ENCODE measurements at regions not wholly inside any gene's neighbourhood (a gene's known extent, or its start where the extent isn't known, plus 50 kb on each side); places are given as distances from the start of the nearest gene placed in this dataset.

GRCh38 chr9:88224938-88225337, 86.7 kb upstream of the SPATA31C2 start:
- Histone ChIP-seq H3K9me2 (replicated peaks; ENCODE audit: low read length) (no peaks in the 10 kb centered on the region), H3K4me3 (ENCODE audit: low read length) (no peak overlapping the region), H3K27me3 (ENCODE audit: low read length) (no peaks in the 10 kb centered on the region), H3K4me2 (ENCODE audit: low read length) (no peak overlapping the region), H3K9ac (ENCODE audit: low read length) (no peak overlapping the region), H4K20me1 (ENCODE audit: low read length) (no peaks in the 10 kb centered on the region), H3K27ac (ENCODE audit: low read length) (no peak overlapping the region), H2AFZ (ENCODE audit: low read length) (no peak overlapping the region), H3F3A (ENCODE audit: low read length, unreplicated experiment) (no peaks in the 10 kb centered on the region), H3K9me3 (ENCODE audit: low read length) (no peaks in the 10 kb centered on the region), H3K36me3 (ENCODE audit: low read depth, low read length) (no peaks in the 10 kb centered on the region), H3K79me2 (ENCODE audit: low read length) (no peaks in the 10 kb centered on the region), H3K4me1 (ENCODE audit: insufficient read depth, low read length) (no peaks in the 10 kb centered on the region)
- intact Hi-C loops (cut with micrococcal nuclease), result no loop called here
- DNase-seq (no peak), ATAC-seq (no peak)
- TF ChIP-seq EZH2phosphoT487 (IDR thresholded peaks at IDR 0.05; ENCODE audit: borderline replicate concordance, low read length) (no peak), EZH2 (IDR thresholded peaks at IDR 0.05; ENCODE audit: low read length, unreplicated experiment) (no peak), CTCF (conservative IDR thresholded peaks at IDR 0.05; ENCODE audit: low read depth, low read length) (no peak)
- POLR2A ChIA-PET (ENCODE audit: unreplicated experiment), result interaction anchor here (0.6 kb wide), 1 partner anchor 27 kb away, joined by 6 read pairs; no protein-coding TSS in a partner anchor
- BruUV-seq (replicated peaks), result no TSS peak
- CTCF ChIA-PET, result no interaction called here

- ChIA-PET POLR2A (ENCODE audit: unreplicated experiment) (no interaction called here), CTCF (no interaction called here)
- no peak overlapping the region for H3K4me2 ChIP-seq (ENCODE audit: low read length)
- H3K9ac ChIP-seq (ENCODE audit: low read length), result no peak overlapping the region
- H3K27ac ChIP-seq (ENCODE audit: low read length), result no peak overlapping the region
- H3K27me3 ChIP-seq (ENCODE audit: low read length), result no peaks in the 10 kb centered on the region
- no peaks in the 10 kb centered on the region for H3K36me3 ChIP-seq (ENCODE audit: low read depth, low read length)
- no peak for TF ChIP-seq EZH2 (IDR thresholded peaks at IDR 0.05; ENCODE audit: low read length, unreplicated experiment)
- no peak for TF ChIP-seq CTCF (conservative IDR thresholded peaks at IDR 0.05; ENCODE audit: low read depth, low read length)
- no peak for TF ChIP-seq EZH2phosphoT487 (IDR thresholded peaks at IDR 0.05; ENCODE audit: borderline replicate concordance, low read length)
- H2AFZ ChIP-seq (ENCODE audit: low read length), result no peak overlapping the region
- H3K9me3 ChIP-seq (ENCODE audit: low read length), result no peaks in the 10 kb centered on the region
- H3F3A ChIP-seq (ENCODE audit: low read length, unreplicated experiment), result no peaks in the 10 kb centered on the region
- intact Hi-C loops (cut with micrococcal nuclease), result no loop called here
- H4K20me1 ChIP-seq (ENCODE audit: low read length), result no peaks in the 10 kb centered on the region
- no peaks in the 10 kb centered on the region for H3K4me1 ChIP-seq (ENCODE audit: insufficient read depth, low read length)
- H3K79me2 ChIP-seq (ENCODE audit: low read length), result no peaks in the 10 kb centered on the region
- ATAC-seq (no peak), DNase-seq (no peak)
- no peaks in the 10 kb centered on the region for H3K9me2 ChIP-seq (replicated peaks; ENCODE audit: low read length)
- no peak overlapping the region for H3K4me3 ChIP-seq (ENCODE audit: low read length)
- no TSS peak for BruUV-seq (replicated peaks)
Observed at GRCh38 chr9:88221105-88221504, 82.8 kb upstream of the SPATA31C2 start.

- intact Hi-C loops (cut with micrococcal nuclease), result no loop called here
- Histone ChIP-seq H3F3A (ENCODE audit: low read length, unreplicated experiment) (no peaks in the 10 kb centered on the region), H3K4me1 (ENCODE audit: insufficient read depth, low read length) (no peaks in the 10 kb centered on the region), H4K20me1 (ENCODE audit: low read length) (no peaks in the 10 kb centered on the region), H3K9me2 (replicated peaks; ENCODE audit: low read length) (no peaks in the 10 kb centered on the region), H3K9me3 (ENCODE audit: low read length) (no peaks in the 10 kb centered on the region), H3K9ac (ENCODE audit: low read length) (no peak overlapping the region), H3K27me3 (ENCODE audit: low read length) (no peaks in the 10 kb centered on the region), H2AFZ (ENCODE audit: low read length) (no peak overlapping the region), H3K4me3 (ENCODE audit: low read length) (no peak overlapping the region), H3K79me2 (ENCODE audit: low read length) (no peaks in the 10 kb centered on the region), H3K27ac (ENCODE audit: low read length) (no peak overlapping the region), H3K4me2 (ENCODE audit: low read length) (no peak overlapping the region), H3K36me3 (ENCODE audit: low read depth, low read length) (no peaks in the 10 kb centered on the region)
- BruUV-seq (replicated peaks), result no TSS peak
- DNase-seq (no peak), ATAC-seq (no peak)
- POLR2A ChIA-PET (ENCODE audit: unreplicated experiment), result no interaction called here
- TF ChIP-seq EZH2 (IDR thresholded peaks at IDR 0.05; ENCODE audit: low read length, unreplicated experiment) (no peak), CTCF (conservative IDR thresholded peaks at IDR 0.05; ENCODE audit: low read depth, low read length) (no peak), EZH2phosphoT487 (IDR thresholded peaks at IDR 0.05; ENCODE audit: borderline replicate concordance, low read length) (no peak)
- CTCF ChIA-PET, result no interaction called here
Observed at GRCh38 chr9:88220652-88221051, 82.4 kb upstream of the SPATA31C2 start.
